ENCODE measurements at regions not wholly inside any gene's neighbourhood (a gene's known extent, or its start where the extent isn't known, plus 50 kb on each side); places are given as distances from the start of the nearest gene placed in this dataset.
"Not testable (repeated sequence)": the region's sequence is repeated elsewhere in the genome, so short reads cannot be mapped to it uniquely, and the experiment has no call there.

GRCh38 chr3:67940210-67940952, 286.0 kb upstream of the SUCLG2 start:
- Histone ChIP-seq H3K27me3 (ENCODE audit: control insufficient read depth, insufficient read depth, low read length) (no peaks in the 10 kb centered on the region), H3K36me3 (ENCODE audit: control insufficient read depth, insufficient read depth, low read length) (no peaks in the 10 kb centered on the region), H3K9me3 (ENCODE audit: control insufficient read depth, insufficient read depth, low read depth, low read length) (no peaks in the 10 kb centered on the region), H3K4me3 (replicated peaks in 1 of 4; ENCODE audit: control extremely low read depth in 1 of 4, insufficient read depth in 1 of 4, low read depth in 3 of 4, low read length in 4 of 4) (no peak overlapping the region), H3K4me1 (ENCODE audit: control insufficient read depth, extremely low read depth, insufficient read depth, low read length) (no peaks in the 10 kb centered on the region), H3K4me2 (ENCODE audit: extremely low read depth, insufficient read depth, low read length) (no peak overlapping the region), H3K79me2 (ENCODE audit: control insufficient read depth, insufficient read depth, low read length) (no peaks in the 10 kb centered on the region), H4K20me1 (ENCODE audit: control insufficient read depth, extremely low read depth, insufficient read depth, low read length) (no peaks in the 10 kb centered on the region), H3K27ac (ENCODE audit: insufficient read depth, low read length) (no peak overlapping the region), H2AFZ (ENCODE audit: low read length) (no peak overlapping the region), H3K9ac (ENCODE audit: insufficient read depth, low read length) (no peak overlapping the region)
- peak in 1 of 2 donors; percentile 7 for DNase-seq (ENCODE audit: low read depth in 2 of 2)
- TF ChIP-seq, protein P1, sequence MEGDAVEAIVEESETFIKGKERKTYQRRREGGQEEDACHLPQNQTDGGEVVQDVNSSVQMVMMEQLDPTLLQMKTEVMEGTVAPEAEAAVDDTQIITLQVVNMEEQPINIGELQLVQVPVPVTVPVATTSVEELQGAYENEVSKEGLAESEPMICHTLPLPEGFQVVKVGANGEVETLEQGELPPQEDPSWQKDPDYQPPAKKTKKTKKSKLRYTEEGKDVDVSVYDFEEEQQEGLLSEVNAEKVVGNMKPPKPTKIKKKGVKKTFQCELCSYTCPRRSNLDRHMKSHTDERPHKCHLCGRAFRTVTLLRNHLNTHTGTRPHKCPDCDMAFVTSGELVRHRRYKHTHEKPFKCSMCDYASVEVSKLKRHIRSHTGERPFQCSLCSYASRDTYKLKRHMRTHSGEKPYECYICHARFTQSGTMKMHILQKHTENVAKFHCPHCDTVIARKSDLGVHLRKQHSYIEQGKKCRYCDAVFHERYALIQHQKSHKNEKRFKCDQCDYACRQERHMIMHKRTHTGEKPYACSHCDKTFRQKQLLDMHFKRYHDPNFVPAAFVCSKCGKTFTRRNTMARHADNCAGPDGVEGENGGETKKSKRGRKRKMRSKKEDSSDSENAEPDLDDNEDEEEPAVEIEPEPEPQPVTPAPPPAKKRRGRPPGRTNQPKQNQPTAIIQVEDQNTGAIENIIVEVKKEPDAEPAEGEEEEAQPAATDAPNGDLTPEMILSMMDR (conservative IDR thresholded peaks at IDR 0.05 in 1 of 2, IDR thresholded peaks at IDR 0.05 in 1 of 2; ENCODE audit: low read depth in 1 of 2, low read length in 2 of 2) = no peak
- no peak for TF ChIP-seq EZH2 (IDR thresholded peaks at IDR 0.05; ENCODE audit: low read length, missing control alignments)

DNA sequence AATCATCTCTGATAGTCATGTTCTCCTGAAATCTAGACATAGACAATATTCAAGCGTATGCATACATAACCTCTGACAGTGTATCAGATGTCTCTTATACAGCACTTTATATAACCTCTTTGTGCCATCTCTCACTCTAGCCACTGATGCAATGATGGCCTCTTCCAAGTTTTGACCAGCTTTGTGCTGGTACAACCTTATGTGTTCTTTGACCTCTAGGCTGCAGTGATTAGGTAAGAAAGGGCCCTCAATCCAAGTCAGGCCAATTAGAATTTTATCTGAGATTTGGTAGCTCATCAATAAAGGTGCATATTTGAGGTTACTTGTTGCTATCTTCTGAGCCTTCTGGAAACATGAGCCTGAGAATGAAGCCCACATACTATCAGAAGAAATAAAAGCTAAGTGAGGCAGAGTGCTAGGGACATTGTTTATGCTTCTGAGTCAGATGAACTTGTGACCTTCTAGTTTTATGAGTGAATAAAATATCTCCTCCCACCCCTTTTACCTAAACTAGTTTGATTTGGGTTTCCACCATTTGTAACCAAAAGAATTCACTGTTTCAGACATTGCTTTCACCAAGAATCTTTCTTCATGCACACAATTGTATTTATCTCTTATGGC, 283.2 kb upstream of the SUCLG2 start:
- Histone ChIP-seq H3K27ac (ENCODE audit: insufficient read depth, low read length) (no peak overlapping the region), H3K27me3 (ENCODE audit: control insufficient read depth, insufficient read depth, low read length) (no peaks in the 10 kb centered on the region), H2AFZ (ENCODE audit: low read length) (no peak overlapping the region), H3K9ac (ENCODE audit: insufficient read depth, low read length) (no peak overlapping the region), H3K9me3 (ENCODE audit: control insufficient read depth, insufficient read depth, low read depth, low read length) (no peaks in the 10 kb centered on the region), H3K4me3 (replicated peaks in 1 of 4; ENCODE audit: control extremely low read depth in 1 of 4, insufficient read depth in 1 of 4, low read depth in 3 of 4, low read length in 4 of 4) (no peak overlapping the region), H3K36me3 (ENCODE audit: control insufficient read depth, insufficient read depth, low read length) (no peaks in the 10 kb centered on the region), H3K4me2 (ENCODE audit: extremely low read depth, insufficient read depth, low read length) (no peak overlapping the region), H4K20me1 (ENCODE audit: control insufficient read depth, extremely low read depth, insufficient read depth, low read length) (no peaks in the 10 kb centered on the region), H3K4me1 (ENCODE audit: control insufficient read depth, extremely low read depth, insufficient read depth, low read length) (no peaks in the 10 kb centered on the region), H3K79me2 (ENCODE audit: control insufficient read depth, insufficient read depth, low read length) (no peaks in the 10 kb centered on the region)
- TF ChIP-seq, protein P1 (conservative IDR thresholded peaks at IDR 0.05 in 1 of 2, IDR thresholded peaks at IDR 0.05 in 1 of 2; ENCODE audit: low read depth in 1 of 2, low read length in 2 of 2) = no peak
- TF ChIP-seq EZH2 (IDR thresholded peaks at IDR 0.05; ENCODE audit: low read length, missing control alignments) = no peak
- DNase-seq (ENCODE audit: low read depth in 2 of 2) = peak in 1 of 2 donors; percentile 2

- H2AFZ ChIP-seq (ENCODE audit: low read length); DNase-seq (ENCODE audit: low read depth in 2 of 2); H3K4me2 ChIP-seq (ENCODE audit: extremely low read depth, insufficient read depth, low read length); H4K20me1 ChIP-seq (ENCODE audit: control insufficient read depth, extremely low read depth, insufficient read depth, low read length); H3K27me3 ChIP-seq (ENCODE audit: control insufficient read depth, insufficient read depth, low read length); H3K4me3 ChIP-seq (replicated peaks in 1 of 4; ENCODE audit: control extremely low read depth in 1 of 4, insufficient read depth in 1 of 4, low read depth in 3 of 4, low read length in 4 of 4); H3K36me3 ChIP-seq (ENCODE audit: control insufficient read depth, insufficient read depth, low read length); H3K27ac ChIP-seq (ENCODE audit: insufficient read depth, low read length); H3K9ac ChIP-seq (ENCODE audit: insufficient read depth, low read length); H3K79me2 ChIP-seq (ENCODE audit: control insufficient read depth, insufficient read depth, low read length); H3K9me3 ChIP-seq (ENCODE audit: control insufficient read depth, insufficient read depth, low read depth, low read length); H3K4me1 ChIP-seq (ENCODE audit: control insufficient read depth, extremely low read depth, insufficient read depth, low read length): not testable (repeated sequence)
Observed at GRCh38 chr3:67930394-67930793, 276.0 kb upstream of the SUCLG2 start.
